HG02763 (cell line): ENCODE measurements at regions not wholly inside any gene's neighbourhood (a gene's known extent, or its start where the extent isn't known, plus 50 kb on each side); places are given as distances from the start of the nearest gene placed in this dataset.
"Not testable (repeated sequence)": the region's sequence is repeated elsewhere in the genome, so short reads cannot be mapped to it uniquely, and the experiment has no call there.

Experiments used
- ATAC-seq: cut with Tn5 transposase; IDR thresholded peaks from one replicate; pipeline ENCODE4 v1.9.1; 2021; ENCODE audit warnings: mild to moderate bottlenecking, moderate library complexity; ENCODE audit not compliant: unreplicated experiment

GRCh38 chrX:11836284-11836683 lies 78.2 kb downstream of the MSL3 start:
- ATAC-seq, result no peak

- no peak for ATAC-seq
These were observed 79.4 kb downstream of the MSL3 start for GRCh38 chrX:11837437-11837836.

DNA sequence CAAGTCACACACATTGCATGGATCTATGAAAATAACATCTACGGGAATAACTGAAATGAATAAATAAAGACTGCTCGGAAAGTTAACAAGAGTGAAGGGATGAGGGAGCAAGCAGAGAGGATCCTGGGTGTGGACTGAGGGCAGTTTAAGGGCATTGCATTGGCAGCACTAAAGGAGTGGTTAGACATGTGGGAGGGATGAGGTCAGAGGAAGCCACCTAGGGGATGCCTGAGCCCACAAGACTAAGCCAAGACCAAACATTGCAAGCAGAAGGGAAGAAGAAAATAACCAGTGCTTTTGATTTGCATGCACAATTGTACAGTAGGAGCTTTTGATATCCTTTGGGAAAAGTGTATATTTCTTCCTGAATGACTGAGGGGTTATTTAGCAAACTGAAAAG lies 106.1 kb downstream of the MSL3 start:
- no peak for ATAC-seq

- no peak for ATAC-seq
These were observed 109.7 kb downstream of the MSL3 start for GRCh38 chrX:11867610-11868345.

DNA sequence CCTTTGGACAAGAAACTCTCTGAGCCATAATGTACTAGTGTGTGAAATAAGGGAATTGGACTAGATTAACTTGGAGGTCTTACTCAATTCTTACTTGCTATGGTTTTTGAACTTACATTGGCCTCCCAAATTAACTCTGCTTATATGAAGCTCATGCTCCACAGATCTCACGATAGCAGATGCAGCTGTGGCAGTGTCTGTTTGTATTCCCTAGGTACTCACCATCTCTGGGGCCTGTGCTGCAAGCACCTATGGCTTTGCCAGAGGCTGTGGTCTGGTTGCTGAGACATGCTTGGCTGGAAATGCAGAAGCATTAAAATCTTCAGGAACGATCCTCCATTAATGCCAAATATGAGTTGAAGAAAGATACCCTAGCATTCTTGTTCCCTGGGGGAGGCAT lies 112.8 kb downstream of the MSL3 start:
- no peak for ATAC-seq

DNA sequence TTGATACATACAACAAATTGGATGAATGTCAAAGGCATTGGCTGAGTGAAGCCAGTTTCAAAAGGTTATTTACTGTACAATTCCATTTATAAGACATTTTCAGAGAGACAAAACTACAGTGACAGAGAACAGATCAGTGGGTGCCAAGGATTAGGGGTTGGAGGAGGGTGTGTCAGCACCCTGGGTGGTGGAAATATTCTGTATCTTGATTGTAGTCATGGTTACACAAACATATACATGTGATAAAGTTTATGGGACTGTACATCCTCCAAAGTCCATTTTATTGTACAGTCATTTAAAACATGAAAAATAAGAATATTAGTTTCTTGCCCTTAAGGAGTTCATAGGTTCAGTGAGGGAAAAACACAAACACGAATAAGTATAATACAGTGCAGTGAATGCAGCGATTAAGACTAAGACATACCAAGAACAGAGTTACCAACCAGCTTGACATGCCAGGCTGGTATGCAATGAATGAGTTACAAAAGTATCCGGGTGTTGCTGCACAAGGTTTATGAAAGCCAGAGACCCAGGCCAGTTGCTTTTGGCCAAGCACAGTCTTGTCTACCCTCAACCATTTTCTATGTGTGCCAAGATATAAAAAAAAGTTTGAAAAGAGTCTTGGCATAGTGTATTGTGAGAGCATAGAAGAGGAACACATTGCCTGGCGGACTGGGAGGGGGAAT lies 123.6 kb downstream of the MSL3 start:
- ATAC-seq, result no peak

- no peak for ATAC-seq
These were observed 128.7 kb downstream of the MSL3 start for GRCh38 chrX:11886745-11887144.

GRCh38 chrX:11887175-11887574 lies 129.1 kb downstream of the MSL3 start:
- ATAC-seq, result no peak

DNA sequence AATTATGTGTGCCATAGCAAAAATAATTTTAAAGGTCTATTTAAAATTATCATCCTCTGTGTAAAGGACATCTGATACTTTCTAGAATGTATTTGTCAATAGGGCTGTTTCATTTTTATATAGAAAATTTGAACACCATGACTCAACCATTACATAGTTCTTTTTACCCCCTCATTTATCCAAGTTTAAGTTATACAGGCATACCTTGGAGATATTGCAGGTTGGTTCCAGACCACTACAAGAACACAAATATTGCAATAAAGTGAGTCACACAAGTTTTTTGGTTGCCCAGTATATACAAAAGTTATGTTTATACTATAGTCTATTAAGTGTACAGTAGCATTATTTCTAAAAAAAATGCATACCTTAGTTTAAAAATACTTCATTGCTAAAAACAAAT lies 130.4 kb downstream of the MSL3 start:
- ATAC-seq, result no peak

DNA sequence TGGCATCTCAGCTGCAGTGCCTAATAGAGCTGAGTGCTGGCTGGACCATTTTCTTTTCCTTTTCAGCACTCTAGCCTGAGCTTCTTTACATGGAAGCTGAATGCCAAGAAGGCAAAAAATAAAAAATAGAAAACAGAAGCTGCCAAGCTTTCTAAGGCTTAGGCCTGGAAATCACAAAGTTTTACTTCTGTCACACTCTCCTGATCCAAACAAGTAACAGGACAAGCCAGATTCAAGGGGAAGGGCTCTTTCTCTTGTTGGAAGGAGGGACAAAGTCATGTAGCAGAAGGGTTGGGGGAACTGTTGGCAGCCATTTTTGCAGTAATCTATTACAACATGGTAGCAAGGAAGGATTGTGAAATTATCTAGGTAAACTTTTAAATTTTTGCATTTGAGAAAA lies 131.8 kb downstream of the MSL3 start:
- no peak for ATAC-seq

DNA sequence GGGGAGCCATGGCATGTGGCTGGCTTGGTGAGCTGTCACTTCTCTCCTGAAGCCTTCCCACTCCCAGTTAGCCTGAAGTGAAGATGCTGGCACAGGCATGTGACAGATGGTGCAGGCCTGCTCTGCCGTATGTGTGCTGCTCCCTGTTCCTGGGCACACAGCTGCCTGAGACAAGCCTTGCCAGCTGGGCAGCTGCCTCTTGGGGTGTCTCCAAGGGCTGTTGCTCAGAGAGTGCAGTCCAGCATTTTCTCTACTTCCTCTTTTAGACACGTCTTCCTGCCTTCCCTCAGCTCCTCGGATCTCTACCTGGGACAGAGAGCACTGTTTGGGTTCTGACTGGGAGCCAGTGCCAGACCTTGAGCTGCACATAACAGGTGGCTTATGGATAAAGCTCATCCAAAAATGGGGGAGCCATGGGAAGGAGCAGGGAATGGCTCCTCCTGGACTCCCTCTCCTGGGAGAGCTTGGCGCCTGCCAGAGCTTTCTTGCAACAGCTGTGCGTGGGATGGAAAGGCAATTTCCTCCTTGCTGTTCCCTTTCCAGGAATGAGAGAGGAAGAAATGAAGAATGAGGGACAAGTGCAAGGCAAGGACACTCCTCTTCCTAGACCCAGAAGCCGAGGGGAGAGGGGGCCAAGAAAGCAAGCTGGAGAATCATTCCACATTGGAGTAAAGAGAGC lies 132.9 kb downstream of the MSL3 start:
- no peak for ATAC-seq

DNA sequence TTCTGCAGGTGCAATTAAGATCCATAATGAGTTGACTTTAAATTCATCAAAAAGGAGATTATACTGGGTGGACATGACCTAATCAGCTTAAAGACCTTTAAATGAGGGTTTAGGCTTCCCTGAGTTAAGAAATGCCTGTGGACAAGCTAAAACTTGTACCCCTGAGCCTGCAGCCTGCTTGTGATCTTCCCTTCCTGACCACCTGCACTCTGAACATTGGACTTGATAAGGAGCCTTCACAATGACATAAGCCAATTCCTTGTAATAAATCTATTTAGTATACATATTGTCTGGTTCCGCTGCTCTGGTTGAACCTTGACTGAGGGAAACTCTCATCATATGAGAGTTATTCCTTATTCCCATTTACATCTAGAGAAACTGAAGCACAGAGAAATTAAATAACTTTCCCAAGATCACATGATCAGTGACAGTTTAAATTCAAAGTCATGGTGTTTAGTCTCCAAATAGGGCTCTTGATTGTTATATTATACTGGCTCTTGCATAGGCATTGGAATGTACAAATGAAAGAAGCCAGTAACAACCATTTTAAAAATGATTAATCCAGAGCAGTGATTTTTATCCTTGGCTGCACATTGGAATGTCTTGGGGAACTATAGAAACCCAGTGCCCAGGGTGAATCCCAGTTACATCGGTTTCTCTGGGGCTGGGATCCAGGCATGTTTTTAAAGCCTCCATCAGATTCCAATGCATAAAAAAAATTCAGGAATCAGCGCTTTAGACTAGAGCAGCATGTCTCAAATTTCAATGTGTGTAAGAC lies 136.1 kb downstream of the MSL3 start:
- no peak for ATAC-seq

DNA sequence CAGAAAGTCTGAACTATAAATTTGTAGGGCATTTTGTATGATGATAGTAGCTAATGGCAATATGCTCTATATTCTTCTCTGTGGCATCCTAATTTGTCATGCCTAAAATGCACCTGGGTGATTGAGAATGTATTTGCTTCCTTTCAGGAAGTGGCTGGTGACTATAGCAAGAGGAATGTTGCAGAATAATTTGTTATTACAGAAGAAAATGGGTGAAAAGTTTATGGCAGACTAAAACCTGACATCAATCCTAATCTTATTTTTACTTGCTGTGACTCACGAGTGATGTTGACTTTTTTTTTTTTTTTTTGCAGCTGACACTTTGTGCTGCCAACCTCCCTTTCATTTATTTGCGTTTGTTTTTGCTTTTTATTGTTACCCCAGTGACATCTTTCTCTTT lies 141.1 kb downstream of the MSL3 start:
- no peak for ATAC-seq

GRCh38 chrX:11905933-11906332 lies 147.9 kb downstream of the MSL3 start:
- not testable (repeated sequence) for ATAC-seq

- ATAC-seq, result peak; percentile 72
These were observed 150.3 kb downstream of the MSL3 start for GRCh38 chrX:11908371-11908770.

DNA sequence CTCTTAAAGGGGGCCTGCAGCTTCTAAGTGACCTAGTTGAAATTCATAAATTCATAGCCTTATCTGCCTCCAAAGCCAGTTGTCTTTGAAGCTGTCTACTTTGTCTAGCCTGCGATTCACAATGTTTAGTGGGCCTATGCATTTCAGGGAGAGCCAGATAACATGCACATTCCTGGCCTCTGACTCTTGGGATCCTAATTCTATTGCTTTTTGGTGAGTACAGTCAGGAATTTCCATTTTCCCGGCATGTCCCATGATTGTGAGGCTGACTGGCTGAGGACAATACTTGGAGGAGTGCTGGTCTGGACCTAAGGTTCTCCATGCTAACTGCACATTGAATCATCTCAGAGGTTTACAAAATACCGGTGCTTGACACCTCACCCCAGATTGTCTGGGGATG lies 155.0 kb downstream of the MSL3 start:
- no peak for ATAC-seq

- ATAC-seq, result no peak
These were observed 171.4 kb downstream of the MSL3 start for GRCh38 chrX:11929476-11929875.

- ATAC-seq, result no peak
These were observed 174.4 kb downstream of the MSL3 start for GRCh38 chrX:11932423-11932822.

- no peak for ATAC-seq
These were observed 176.1 kb downstream of the MSL3 start for GRCh38 chrX:11934089-11934488.

GRCh38 chrX:11941571-11941970 lies 183.5 kb downstream of the MSL3 start:
- ATAC-seq, result no peak

GRCh38 chrX:11944501-11944900 lies 186.5 kb downstream of the MSL3 start:
- ATAC-seq, result no peak
